Peyer's patch (tissue), 4 donors: ENCODE measurements at regions not wholly inside any gene's neighbourhood (a gene's known extent, or its start where the extent isn't known, plus 50 kb on each side); places are given as distances from the start of the nearest gene placed in this dataset.

Source experiments
- CTCF ChIP-seq, 6 experiments: fragments of 450-650 bp in 4 of 6; fragments of 200-600 bp in 2 of 6; sonication (generic) in 1 of 6; IDR thresholded peaks; one replicate each; pipeline ENCODE4 v1.5.1; 2017 to 2019; ENCODE audit warnings: antibody characterized with exemption in 6 of 6, mild to moderate bottlenecking in 3 of 6, moderate library complexity in 1 of 6
- POLR2A ChIP-seq, 2 donors: fragments of 450-650 bp; IDR thresholded peaks; one replicate each; pipeline ENCODE4 v1.5.1; 2017; ENCODE audit warnings: antibody characterized with exemption in 2 of 2, mild to moderate bottlenecking in 2 of 2, moderate library complexity in 2 of 2

- TF ChIP-seq CTCF (IDR thresholded peaks at IDR 0.05) = no peak
- TF ChIP-seq POLR2A (IDR thresholded peaks at IDR 0.05) = no peak
These were observed 588.2 kb downstream of the BRD1 start for GRCh38 chr22:49239264-49240015.
